HEK293 (cell line): ENCODE measurements at regions not wholly inside any gene's neighbourhood (a gene's known extent, or its start where the extent isn't known, plus 50 kb on each side); places are given as distances from the start of the nearest gene placed in this dataset.
A peak's percentile ranks its signal among the peaks of the same experiment; 100 is the strongest.

Experiments used
- EGR2 ChIP-seq: fragments of 450-650 bp; formaldehyde crosslinking; IDR thresholded peaks from 2 replicates; pipeline ENCODE4 v1.5.1; 2016; ENCODE audit warnings: low read depth, missing biosample characterization, missing genetic modification characterization
- GFI1B ChIP-seq: fragments of 450-650 bp; formaldehyde crosslinking; IDR thresholded peaks from 2 replicates; pipeline ENCODE4 v1.5.1; 2016; ENCODE audit warnings: missing biosample characterization, missing genetic modification characterization
- GLIS1 ChIP-seq: fragments of 450-650 bp; formaldehyde crosslinking; IDR thresholded peaks from 2 replicates; pipeline ENCODE4 v1.5.1; 2016; ENCODE audit warnings: missing biosample characterization, missing genetic modification characterization
- KLF16 ChIP-seq: fragments of 450-650 bp; formaldehyde crosslinking; IDR thresholded peaks from 2 replicates; pipeline ENCODE4 v1.5.1; 2017; ENCODE audit warnings: missing biosample characterization, missing genetic modification characterization
- PRDM1 ChIP-seq: fragments of 450-650 bp; formaldehyde crosslinking; IDR thresholded peaks from 2 replicates; pipeline ENCODE4; 2016; ENCODE audit warnings: missing biosample characterization, missing genetic modification characterization
- PRDM10 ChIP-seq: fragments of 450-650 bp; formaldehyde crosslinking; IDR thresholded peaks from 2 replicates; pipeline ENCODE4 v1.5.1; 2016; ENCODE audit warnings: missing biosample characterization, missing genetic modification characterization
- PRDM2 ChIP-seq: fragments of 450-650 bp; formaldehyde crosslinking; IDR thresholded peaks from 2 replicates; pipeline ENCODE4 v1.5.1; 2016; ENCODE audit warnings: missing biosample characterization, missing genetic modification characterization, borderline replicate concordance
- PRDM6 ChIP-seq: fragments of 450-650 bp; formaldehyde crosslinking; IDR thresholded peaks from 2 replicates; pipeline ENCODE4 v1.5.1; 2017; ENCODE audit warnings: missing biosample characterization, missing genetic modification characterization
- REPIN1 ChIP-seq: fragments of 450-650 bp; formaldehyde crosslinking; IDR thresholded peaks from 2 replicates; pipeline ENCODE4 v1.5.1; 2017; ENCODE audit warnings: missing biosample characterization, missing genetic modification characterization, low read depth
- SP2 ChIP-seq: fragments of 450-650 bp; formaldehyde crosslinking; IDR thresholded peaks from 2 replicates; pipeline ENCODE4 v1.5.1; 2016; ENCODE audit warnings: missing biosample characterization, missing genetic modification characterization
- WT1 ChIP-seq: fragments of 450-650 bp; formaldehyde crosslinking; IDR thresholded peaks from 2 replicates; pipeline ENCODE4 v1.5.1; 2016; ENCODE audit warnings: missing biosample characterization, missing genetic modification characterization
- ZFHX2 ChIP-seq: fragments of 450-650 bp; formaldehyde crosslinking; conservative IDR thresholded peaks from 2 replicates; pipeline ENCODE4 v1.5.1; 2016; ENCODE audit warnings: missing biosample characterization, missing genetic modification characterization
- ZNF157 ChIP-seq: fragments of 450-650 bp; formaldehyde crosslinking; IDR thresholded peaks from 2 replicates; pipeline ENCODE4 v1.5.1; 2016; ENCODE audit warnings: missing biosample characterization, missing genetic modification characterization
- ZNF18 ChIP-seq: fragments of 450-650 bp; formaldehyde crosslinking; IDR thresholded peaks from 2 replicates; pipeline ENCODE4 v1.5.1; 2016; ENCODE audit warnings: missing biosample characterization, missing genetic modification characterization
- ZNF341 ChIP-seq: fragments of 450-650 bp; formaldehyde crosslinking; IDR thresholded peaks from 2 replicates; pipeline ENCODE4; 2016; ENCODE audit warnings: low read depth, missing biosample characterization, missing genetic modification characterization
- ZNF398 ChIP-seq: fragments of 450-650 bp; formaldehyde crosslinking; IDR thresholded peaks from 2 replicates; pipeline ENCODE4 v1.5.1; 2017; ENCODE audit warnings: missing biosample characterization, missing genetic modification characterization
- ZNF701 ChIP-seq: fragments of 450-650 bp; formaldehyde crosslinking; IDR thresholded peaks from 2 replicates; pipeline ENCODE4 v1.5.1; 2016; ENCODE audit warnings: missing biosample characterization, missing genetic modification characterization
- ZNF792 ChIP-seq: fragments of 450-650 bp; formaldehyde crosslinking; IDR thresholded peaks from 2 replicates; pipeline ENCODE4 v1.5.1; 2016; ENCODE audit warnings: missing biosample characterization, missing genetic modification characterization
- ZNF830 ChIP-seq: fragments of 450-650 bp; IDR thresholded peaks from 2 replicates; pipeline ENCODE4 v1.5.0; 2018; ENCODE audit warnings: missing biosample characterization, missing genetic modification characterization, low read depth, mild to moderate bottlenecking, moderate library complexity
- ZSCAN18 ChIP-seq: fragments of 450-650 bp; formaldehyde crosslinking; IDR thresholded peaks from 2 replicates; pipeline ENCODE4 v1.5.1; 2016; ENCODE audit warnings: missing biosample characterization, missing genetic modification characterization
- ZSCAN5A ChIP-seq: fragments of 450-650 bp; formaldehyde crosslinking; IDR thresholded peaks from 2 replicates; pipeline ENCODE4 v1.5.1; 2016; ENCODE audit warnings: missing biosample characterization, missing genetic modification characterization

GRCh38 chr1:229002037-229002436 is 266.8 kb downstream of the RHOU start (continued):
- no peak for TF ChIP-seq PRDM6 (tag by site-specific recombination)
- no peak for TF ChIP-seq ZNF830 (tag by site-specific recombination)
- peak; percentile 17; the same call in 1 of the 2 replicates for TF ChIP-seq ZFHX2
- no peak for TF ChIP-seq ZNF701 (tag by site-specific recombination)
- no peak for TF ChIP-seq SP2 (tag by site-specific recombination)
- TF ChIP-seq KLF16 (tag by site-specific recombination): no peak
- no peak for TF ChIP-seq EGR2
- peak; percentile 51; the same call in 1 of the 2 replicates for TF ChIP-seq GLIS1 (tag by site-specific recombination)
- TF ChIP-seq ZNF157 (tag by site-specific recombination): no peak
- TF ChIP-seq ZNF398: no peak
- TF ChIP-seq ZNF341 (tag by site-specific recombination): no peak
- no peak for TF ChIP-seq WT1 (tag by site-specific recombination)
- no peak for TF ChIP-seq GFI1B (tag by site-specific recombination)
- no peak for TF ChIP-seq ZSCAN5A
- TF ChIP-seq PRDM10 (tag by site-specific recombination): peak; percentile 91
- no peak for TF ChIP-seq ZSCAN18 (tag by site-specific recombination)
- TF ChIP-seq ZNF18 (tag by site-specific recombination): no peak
- no peak for TF ChIP-seq ZNF792 (tag by site-specific recombination)
- no peak for TF ChIP-seq PRDM1 (tag by site-specific recombination)
- no peak for TF ChIP-seq REPIN1
- TF ChIP-seq PRDM2 (tag by site-specific recombination): no peak
